ENCODE measurements at regions not wholly inside any gene's neighbourhood (a gene's known extent, or its start where the extent isn't known, plus 50 kb on each side); places are given as distances from the start of the nearest gene placed in this dataset.

DNA sequence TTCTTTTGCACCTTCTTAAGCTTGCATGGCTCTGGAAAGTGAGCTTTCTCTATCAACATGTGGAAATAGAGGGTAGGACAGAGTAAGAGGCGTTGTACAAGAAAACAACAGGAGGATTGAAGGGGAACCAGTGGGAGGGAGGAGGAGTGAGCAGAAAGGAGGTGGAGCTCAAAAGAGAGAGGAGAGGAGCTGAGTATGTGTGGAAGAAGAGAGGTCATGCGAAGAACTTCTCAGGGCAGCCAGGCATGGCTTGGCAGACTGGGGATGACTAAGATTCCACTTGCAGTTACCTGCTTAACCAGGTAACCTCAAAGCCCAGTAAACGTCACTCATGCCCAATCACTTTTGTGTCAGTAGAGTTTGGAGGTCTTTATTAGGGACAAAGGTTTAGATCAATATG, 105.1 kb downstream of the BCL2L11 start:
- Histone ChIP-seq H3K4me1 (no peaks in the 10 kb centered on the region), H3K4me3 (no peak overlapping the region), H3K9me3 (no peaks in the 10 kb centered on the region), H3K27me3 (no peaks in the 10 kb centered on the region), H3K36me3 (no peaks in the 10 kb centered on the region), H3K27ac (no peak overlapping the region)
- intact Hi-C loops (cut with DNase I), result no loop called here
- TF ChIP-seq, protein P1, sequence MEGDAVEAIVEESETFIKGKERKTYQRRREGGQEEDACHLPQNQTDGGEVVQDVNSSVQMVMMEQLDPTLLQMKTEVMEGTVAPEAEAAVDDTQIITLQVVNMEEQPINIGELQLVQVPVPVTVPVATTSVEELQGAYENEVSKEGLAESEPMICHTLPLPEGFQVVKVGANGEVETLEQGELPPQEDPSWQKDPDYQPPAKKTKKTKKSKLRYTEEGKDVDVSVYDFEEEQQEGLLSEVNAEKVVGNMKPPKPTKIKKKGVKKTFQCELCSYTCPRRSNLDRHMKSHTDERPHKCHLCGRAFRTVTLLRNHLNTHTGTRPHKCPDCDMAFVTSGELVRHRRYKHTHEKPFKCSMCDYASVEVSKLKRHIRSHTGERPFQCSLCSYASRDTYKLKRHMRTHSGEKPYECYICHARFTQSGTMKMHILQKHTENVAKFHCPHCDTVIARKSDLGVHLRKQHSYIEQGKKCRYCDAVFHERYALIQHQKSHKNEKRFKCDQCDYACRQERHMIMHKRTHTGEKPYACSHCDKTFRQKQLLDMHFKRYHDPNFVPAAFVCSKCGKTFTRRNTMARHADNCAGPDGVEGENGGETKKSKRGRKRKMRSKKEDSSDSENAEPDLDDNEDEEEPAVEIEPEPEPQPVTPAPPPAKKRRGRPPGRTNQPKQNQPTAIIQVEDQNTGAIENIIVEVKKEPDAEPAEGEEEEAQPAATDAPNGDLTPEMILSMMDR (IDR thresholded peaks at IDR 0.05), result no peak
- no peak for DNase-seq (ENCODE audit: low spot score in 2 of 2)

- Histone ChIP-seq H3K9me3 (no peaks in the 10 kb centered on the region), H3K36me3 (no peaks in the 10 kb centered on the region), H3K4me1 (no peaks in the 10 kb centered on the region), H3K27me3 (no peaks in the 10 kb centered on the region), H3K27ac (no peak overlapping the region), H3K4me3 (no peak overlapping the region)
- TF ChIP-seq, protein P1 (IDR thresholded peaks at IDR 0.05), result no peak
- intact Hi-C loops (cut with DNase I), result no loop called here
- no peak for DNase-seq (ENCODE audit: low spot score in 2 of 2)
Observed at GRCh38 chr2:111226876-111227700, 106.4 kb downstream of the BCL2L11 start.

DNA sequence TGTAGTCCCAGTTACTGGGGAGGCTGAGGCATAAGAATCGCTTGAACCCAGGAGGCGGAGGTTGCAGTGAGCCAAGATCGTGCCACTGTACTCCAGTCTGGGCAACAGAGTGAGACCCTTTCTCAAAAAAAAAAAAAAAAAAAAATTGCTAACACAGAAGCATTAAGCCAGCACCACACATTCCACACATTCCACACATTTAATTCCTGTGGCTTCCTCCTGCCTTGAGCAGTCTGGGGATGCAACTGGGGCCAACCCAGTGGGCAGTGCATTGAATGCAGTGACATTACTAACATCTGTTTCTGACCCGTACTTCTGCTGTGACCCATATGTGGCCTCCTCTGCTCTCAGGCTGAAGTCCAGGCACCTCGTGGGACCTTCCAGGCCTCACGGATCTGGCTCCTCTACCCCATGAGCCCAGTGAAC, 107.0 kb downstream of the BCL2L11 start:
- intact Hi-C loops (cut with DNase I), result no loop called here
- Histone ChIP-seq H3K36me3 (no peaks in the 10 kb centered on the region), H3K4me3 (no peak overlapping the region), H3K27me3 (no peaks in the 10 kb centered on the region), H3K27ac (no peak overlapping the region), H3K4me1 (no peaks in the 10 kb centered on the region), H3K9me3 (no peaks in the 10 kb centered on the region)
- DNase-seq (ENCODE audit: low spot score in 2 of 2), result no peak
- TF ChIP-seq, protein P1 (IDR thresholded peaks at IDR 0.05), result no peak

GRCh38 chr2:111231532-111232252, 111.0 kb downstream of the BCL2L11 start:
- Histone ChIP-seq H3K27ac (no peak overlapping the region), H3K36me3 (no peaks in the 10 kb centered on the region), H3K27me3 (no peaks in the 10 kb centered on the region), H3K4me1 (no peaks in the 10 kb centered on the region), H3K9me3 (no peaks in the 10 kb centered on the region), H3K4me3 (no peak overlapping the region)
- intact Hi-C loops (cut with DNase I), result no loop called here
- no peak for DNase-seq (ENCODE audit: low spot score in 2 of 2)
- TF ChIP-seq, protein P1 (IDR thresholded peaks at IDR 0.05), result no peak

GRCh38 chr2:111235192-111236015, 114.7 kb downstream of the BCL2L11 start:
- Histone ChIP-seq H3K27ac (no peak overlapping the region), H3K4me3 (no peak overlapping the region), H3K27me3 (no peaks in the 10 kb centered on the region), H3K9me3 (no peaks in the 10 kb centered on the region), H3K4me1 (no peaks in the 10 kb centered on the region), H3K36me3 (no peaks in the 10 kb centered on the region)
- intact Hi-C loops (cut with DNase I), result no loop called here
- no peak for DNase-seq (ENCODE audit: low spot score in 2 of 2)
- TF ChIP-seq, protein P1 (IDR thresholded peaks at IDR 0.05), result no peak

Measured in ascending aorta (tissue), 2 donors.